H1 (cell line): ENCODE measurements at regions not wholly inside any gene's neighbourhood (a gene's known extent, or its start where the extent isn't known, plus 50 kb on each side); places are given as distances from the start of the nearest gene placed in this dataset.

Experiments
- CTCF ChIA-PET: fragments of 300-600 bp; sonication (Branson Sonifier 250); formaldehyde crosslinking; loops from one replicate; lab custom pipeline; 2021; ENCODE audit not compliant: partially characterized antibody; lab: Charles Lee
- POLR2A ChIA-PET: fragments of 300-600 bp; sonication (Branson Sonifier 250); formaldehyde crosslinking; loops from one replicate; lab custom pipeline; 2021; ENCODE audit warnings: inconsistent platforms; ENCODE audit not compliant: partially characterized antibody; lab: Charles Lee
- DNase-seq, 2 experiments: peaks; one replicate each; pipeline versions ENCODE4 v3.0.0 to v3.0.0-alpha.2; 2010 to 2022; ENCODE audit warnings: low spot score in 2 of 2, low read depth in 1 of 2, mixed read lengths in 1 of 2
- FAIRE-seq: peaks from 2 replicates; lab custom pipeline; 2011; peaks lifted over from hg19 to GRCh38; lab: Jason Lieb, UNC
- H2AFZ ChIP-seq: 2 replicates; pipeline ENCODE4 v1.8.1; 2012; ENCODE audit warnings: low read length, inconsistent platforms
- H2AK5ac ChIP-seq: 2 replicates; pipeline ENCODE4 v1.6.1; 2013; ENCODE audit warnings: low read depth, low read length
- H2BK120ac ChIP-seq: replicated peaks from 2 replicates; pipeline ENCODE3; 2013; ENCODE audit warnings: low read depth, low read length, inconsistent platforms
- H2BK12ac ChIP-seq: 2 replicates; pipeline ENCODE4 v1.6.1; 2013; ENCODE audit warnings: low read depth, low read length
- H2BK15ac ChIP-seq: 2 replicates; pipeline ENCODE4 v1.6.1; 2013; ENCODE audit warnings: low read length
- H2BK20ac ChIP-seq: 2 replicates; pipeline ENCODE4 v1.6.1; 2013; ENCODE audit warnings: low read length
- H2BK5ac ChIP-seq: 2 replicates; pipeline ENCODE4 v1.6.1; 2013; ENCODE audit warnings: low read depth, low read length
- H3K14ac ChIP-seq: 2 replicates; pipeline ENCODE4 v1.6.1; 2013; ENCODE audit warnings: inconsistent platforms; ENCODE audit not compliant: insufficient read length
- H3K18ac ChIP-seq: 2 replicates; pipeline ENCODE4 v1.6.1; 2013; ENCODE audit warnings: low read length; ENCODE audit errors: extremely low read depth
- H3K23ac ChIP-seq: 2 replicates; pipeline ENCODE4 v1.6.1; 2013; ENCODE audit warnings: inconsistent platforms; ENCODE audit not compliant: insufficient read length
- H3K23me2 ChIP-seq: 2 replicates; pipeline ENCODE4 v1.6.1; 2013; ENCODE audit warnings: low read depth, low read length
- H3K27ac ChIP-seq: 2 replicates; pipeline ENCODE4 v1.6.1; 2011; ENCODE audit warnings: low read depth, low read length, inconsistent platforms
- H3K27me3 ChIP-seq, 4 experiments: replicated peaks in 1 of 4; 1 replicate in 1 of 4; 2 replicates in 3 of 4; pipeline versions ENCODE4 v1.6.1 to v1.8.1; 2011 to 2013; ENCODE audit warnings: low read length in 3 of 4, mild to moderate bottlenecking in 3 of 4, inconsistent platforms in 2 of 4, mixed read lengths in 2 of 4, moderate library complexity in 1 of 4; ENCODE audit not compliant: control insufficient read depth in 3 of 4, insufficient read depth in 3 of 4; ENCODE audit errors: extremely low read depth in 1 of 4
- H3K36me3 ChIP-seq, 4 experiments: 2 replicates each; pipeline versions ENCODE4 v1.6.1 to v1.8.1; 2011 to 2013; ENCODE audit warnings: mild to moderate bottlenecking in 4 of 4, low read length in 3 of 4, moderate library complexity in 2 of 4, control low read depth in 1 of 4, inconsistent platforms in 1 of 4; ENCODE audit not compliant: insufficient read depth in 4 of 4, control insufficient read depth in 2 of 4
- H3K4ac ChIP-seq: replicated peaks from 2 replicates; pipeline ENCODE3; 2013; ENCODE audit warnings: low read length, low read depth, mixed read lengths, inconsistent platforms; ENCODE audit not compliant: insufficient read length
- H3K4me1 ChIP-seq, 4 experiments: replicated peaks in 1 of 4; 1 replicate in 1 of 4; 2 replicates in 3 of 4; pipeline versions ENCODE4 v1.6.1 to v1.8.1; 2011 to 2013; ENCODE audit warnings: low read length in 3 of 4, inconsistent platforms in 2 of 4, mixed read lengths in 1 of 4; ENCODE audit not compliant: insufficient read depth in 4 of 4, control insufficient read depth in 3 of 4
- H3K4me2 ChIP-seq, 2 experiments: 2 replicates each; pipeline versions ENCODE4 v1.6.1 to v1.8.1; 2011 to 2013; ENCODE audit warnings: low read depth in 2 of 2, low read length in 2 of 2, control low read depth in 1 of 2, inconsistent platforms in 1 of 2, mild to moderate bottlenecking in 1 of 2; ENCODE audit not compliant: insufficient read depth in 1 of 2
- H3K4me3 ChIP-seq, 4 experiments: fragments of 200-600, 300-600 bp in 1 of 4; sonication (generic), shearing (Covaris generic), sonication (Bioruptor Twin) in 1 of 4; 2 replicates each; pipeline versions ENCODE4 v1.5.1 to v1.8.1; 2011 to 2016; ENCODE audit warnings: low read length in 4 of 4, low read depth in 3 of 4, control low read depth in 2 of 4, inconsistent platforms in 2 of 4, mild to moderate bottlenecking in 2 of 4, mixed read lengths in 1 of 4, moderate library complexity in 1 of 4; ENCODE audit not compliant: insufficient read depth in 2 of 4; ENCODE audit errors: extremely low read depth in 1 of 4
- H3K56ac ChIP-seq: replicated peaks from 2 replicates; pipeline ENCODE3; 2013; ENCODE audit warnings: low read depth, mild to moderate bottlenecking, mixed read lengths, low read length, inconsistent platforms; ENCODE audit not compliant: insufficient read length
- H3K79me1 ChIP-seq: 2 replicates; pipeline ENCODE4 v1.6.1; 2013; ENCODE audit warnings: low read depth, low read length, control low read depth
- H3K79me2 ChIP-seq, 2 experiments: 2 replicates each; pipeline versions ENCODE4 v1.6.1 to v1.8.1; 2012 to 2013; ENCODE audit warnings: low read length in 2 of 2, mild to moderate bottlenecking in 2 of 2, inconsistent platforms in 1 of 2; ENCODE audit not compliant: insufficient read depth in 2 of 2, control insufficient read depth in 1 of 2
- H3K9ac ChIP-seq, 4 experiments: replicated peaks in 1 of 4; 1 replicate in 1 of 4; 2 replicates in 3 of 4; pipeline versions ENCODE4 v1.6.1 to v1.8.1; 2011 to 2013; ENCODE audit warnings: low read depth in 3 of 4, low read length in 3 of 4, control low read depth in 2 of 4, mild to moderate bottlenecking in 2 of 4, moderate library complexity in 2 of 4, inconsistent platforms in 1 of 4; ENCODE audit errors: extremely low read depth in 1 of 4
- H3K9me3 ChIP-seq, 2 experiments: 2 replicates each; pipeline versions ENCODE4 v1.6.1 to v1.8.1; 2012 to 2013; ENCODE audit warnings: mild to moderate bottlenecking in 2 of 2, moderate library complexity in 2 of 2, control low read depth in 1 of 2, inconsistent platforms in 1 of 2, low read depth in 1 of 2, low read length in 1 of 2, mixed read lengths in 1 of 2; ENCODE audit not compliant: insufficient read depth in 2 of 2
- H4K20me1 ChIP-seq, 2 experiments: replicated peaks in 1 of 2; 2 replicates each; pipeline versions ENCODE3 to v1.8.1; 2011 to 2013; ENCODE audit warnings: inconsistent platforms in 2 of 2, low read length in 2 of 2, mild to moderate bottlenecking in 1 of 2; ENCODE audit not compliant: insufficient read depth in 2 of 2, control insufficient read depth in 1 of 2
- H4K5ac ChIP-seq: 2 replicates; pipeline ENCODE4 v1.6.1; 2013; ENCODE audit warnings: low read length, low read depth, mixed read lengths, inconsistent platforms; ENCODE audit not compliant: insufficient read length
- H4K8ac ChIP-seq: 2 replicates; pipeline ENCODE4 v1.8.0; 2013; ENCODE audit warnings: mild to moderate bottlenecking, moderate library complexity, low read length, inconsistent platforms; ENCODE audit not compliant: insufficient read depth; ENCODE audit errors: extremely low read depth
- H4K91ac ChIP-seq: replicated peaks from 2 replicates; pipeline ENCODE3; 2013; ENCODE audit warnings: low read length, mixed read lengths, inconsistent platforms; ENCODE audit not compliant: insufficient read length
- BACH1 ChIP-seq: IDR thresholded peaks from 2 replicates; pipeline ENCODE4 v1.6.1; 2012; ENCODE audit warnings: low read length, improper control_type of control experiment
- EGR1 ChIP-seq: IDR thresholded peaks from 2 replicates; pipeline ENCODE4 v1.6.1; 2011; ENCODE audit warnings: low read depth, low read length, borderline replicate concordance
- WGBS, 2 experiments: shearing (Covaris generic) in 1 of 2; methylation state at CpG; one replicate each; pipeline versions ENCODE4 v1.1.6 to v1.1.7; 2013 to 2015; ENCODE audit warnings: low lambda C conversion rate in 2 of 2, mixed read lengths in 2 of 2, inconsistent platforms in 1 of 2, low coverage in 1 of 2, missing lambda C conversion rate in 1 of 2; ENCODE audit not compliant: insufficient replicate concordance in 2 of 2, insufficient coverage in 1 of 2, insufficient read length in 1 of 2; ENCODE audit errors: extremely low coverage in 1 of 2, missing lambda C conversion rate in 1 of 2; 5-methylcytosine and 5-hydroxymethylcytosine counted together

DNA sequence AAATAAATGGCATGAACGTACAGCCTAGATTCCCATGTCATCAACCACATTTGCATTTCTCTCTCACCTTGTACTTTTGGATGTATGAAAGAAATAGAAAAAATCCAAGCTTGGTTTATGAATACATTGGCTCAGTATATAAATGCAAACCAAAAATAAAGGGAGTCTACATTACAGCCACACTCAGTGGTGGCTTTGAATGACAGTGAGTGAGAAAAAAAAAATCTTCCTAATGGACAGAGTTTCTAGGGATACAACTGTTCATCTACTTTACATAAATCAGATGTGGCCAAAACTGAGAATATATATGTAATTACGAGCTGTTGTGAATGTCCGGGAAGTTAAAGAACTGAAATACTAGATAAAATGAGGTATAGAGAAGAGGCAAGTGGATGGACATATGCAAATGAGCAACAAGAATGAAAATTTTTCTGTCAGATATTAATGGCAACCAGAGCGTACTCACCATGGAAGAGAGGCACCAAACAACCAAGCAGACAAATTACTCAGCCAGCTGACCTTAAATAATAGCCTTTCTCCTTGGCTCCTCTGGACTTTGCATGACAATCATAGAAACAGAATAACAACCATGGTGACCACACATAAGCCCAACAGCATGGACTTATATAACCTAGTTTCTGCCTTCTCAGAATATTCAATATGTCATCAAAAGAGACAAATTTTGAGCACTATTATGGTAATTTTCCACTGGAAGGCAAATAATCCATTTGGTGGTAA, 1305.8 kb downstream of the OTOL1 start:
- Histone ChIP-seq H2BK120ac (no peak overlapping the region), H3K4ac (no peak overlapping the region), H3K4me3 (no peak overlapping the region), H3K23me2 (no peaks in the 10 kb centered on the region), H4K20me1 (no peaks in the 10 kb centered on the region), H3K27ac (no peak overlapping the region), H4K5ac (no peak overlapping the region), H2BK15ac (no peak overlapping the region), H4K91ac (no peak overlapping the region), H2AK5ac (no peak overlapping the region), H3K9me3 (no peaks in the 10 kb centered on the region), H3K18ac (no peak overlapping the region), H3K79me2 (no peaks in the 10 kb centered on the region), H3K9ac (no peak overlapping the region), H3K56ac (no peak overlapping the region), H2AFZ (no peak overlapping the region), H2BK20ac (no peak overlapping the region), H3K14ac (no peak overlapping the region), H2BK12ac (no peak overlapping the region), H3K36me3 (no peaks in the 10 kb centered on the region), H3K79me1 (no peaks in the 10 kb centered on the region), H3K4me2 (no peak overlapping the region), H3K4me1 (no peaks in the 10 kb centered on the region), H3K27me3 (no peaks in the 10 kb centered on the region), H2BK5ac (no peak overlapping the region), H3K23ac (no peak overlapping the region), H4K8ac (no peak overlapping the region)
- DNase-seq = no peak
- POLR2A ChIA-PET = no interaction called here
- WGBS, 2 experiments = no CpG with 5 or more reads among the region's 4 CpGs
- CTCF ChIA-PET = no interaction called here
- no peak for FAIRE-seq
- TF ChIP-seq BACH1 (no peak), EGR1 (no peak)
